ENCODE measurements at regions not wholly inside any gene's neighbourhood (a gene's known extent, or its start where the extent isn't known, plus 50 kb on each side); places are given as distances from the start of the nearest gene placed in this dataset.

DNA sequence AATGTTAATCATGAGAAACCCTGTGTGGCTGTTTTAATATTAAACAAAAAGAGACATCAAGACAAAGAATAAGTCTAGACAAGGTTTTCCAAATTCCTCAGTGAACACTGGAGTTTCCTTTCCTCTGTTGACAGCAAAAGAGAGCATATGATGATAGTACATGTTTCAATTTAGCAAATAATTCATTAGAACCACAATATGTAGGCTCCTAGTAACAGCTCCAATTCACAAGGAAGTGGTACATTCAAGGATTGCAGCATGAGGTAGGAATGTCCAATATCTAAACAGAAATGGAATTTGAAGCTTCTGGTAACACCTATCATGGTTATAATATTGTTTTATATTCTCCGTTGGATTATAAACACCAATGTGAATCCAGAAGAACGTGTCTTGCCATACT, 203.8 kb upstream of the TECRL start:
- TF ChIP-seq CTCF (IDR thresholded peaks at IDR 0.05; ENCODE audit: borderline replicate concordance, extremely low read depth, low read length, poor library complexity, severe bottlenecking): no peak
- TF ChIP-seq EZH2 (IDR thresholded peaks at IDR 0.05; ENCODE audit: borderline replicate concordance, low read depth, low read length, severe bottlenecking): no peak
